Glomerular endothelial cell (primary cell): ENCODE measurements at regions not wholly inside any gene's neighbourhood (a gene's known extent, or its start where the extent isn't known, plus 50 kb on each side); places are given as distances from the start of the nearest gene placed in this dataset.
"Not testable (repeated sequence)": the region's sequence is repeated elsewhere in the genome, so short reads cannot be mapped to it uniquely, and the experiment has no call there.

Source experiments
- DNase-seq: peaks from one replicate; pipeline ENCODE4 v3.0.0-alpha.2; 2011; ENCODE audit warnings: low read depth, low spot score; ENCODE audit errors: extremely low read depth

- DNase-seq = not testable (repeated sequence)
Measured at GRCh38 chr2:66249089-66249488, 185.8 kb upstream of the MEIS1 start.

- not testable (repeated sequence) for DNase-seq
Measured at GRCh38 chr2:66243809-66244208, 191.1 kb upstream of the MEIS1 start.

GRCh38 chr2:66242888-66243287, 192.0 kb upstream of the MEIS1 start:
- not testable (repeated sequence) for DNase-seq

- DNase-seq = no peak
Measured at GRCh38 chr2:66242099-66242789, 192.7 kb upstream of the MEIS1 start.

- no peak for DNase-seq
Measured at GRCh38 chr2:66240286-66240685, 194.6 kb upstream of the MEIS1 start.

- no peak for DNase-seq
Measured at GRCh38 chr2:66239655-66240054, 195.3 kb upstream of the MEIS1 start.

- DNase-seq = no peak
Measured at GRCh38 chr2:66237803-66238379, 197.0 kb upstream of the MEIS1 start.

- DNase-seq = no peak
Measured at GRCh38 chr2:66236816-66237802, 197.8 kb upstream of the MEIS1 start.

GRCh38 chr2:66236067-66236685, 198.7 kb upstream of the MEIS1 start:
- DNase-seq = no peak

- no peak for DNase-seq
Measured at GRCh38 chr2:66235428-66235827, 199.5 kb upstream of the MEIS1 start.

- DNase-seq = no peak
Measured at GRCh38 chr2:66233981-66234380, 200.9 kb upstream of the MEIS1 start.

GRCh38 chr2:66228128-66228547, 206.8 kb upstream of the MEIS1 start:
- no peak for DNase-seq

- no peak for DNase-seq
Measured at GRCh38 chr2:66217039-66217585, 217.8 kb upstream of the MEIS1 start.

- DNase-seq = no peak
Measured at GRCh38 chr2:66212749-66213148, 222.2 kb upstream of the MEIS1 start.

GRCh38 chr2:66202586-66202985, 232.3 kb upstream of the MEIS1 start:
- no peak for DNase-seq

- DNase-seq = no peak
Measured at GRCh38 chr2:66201242-66201641, 233.7 kb upstream of the MEIS1 start.

GRCh38 chr2:66198873-66199272, 236.1 kb upstream of the MEIS1 start:
- no peak for DNase-seq

GRCh38 chr2:66192888-66193287, 242.0 kb upstream of the MEIS1 start:
- DNase-seq = no peak

GRCh38 chr2:66191311-66191710, 243.6 kb upstream of the MEIS1 start:
- no peak for DNase-seq

- no peak for DNase-seq
Measured at GRCh38 chr2:66189553-66189952, 245.4 kb upstream of the MEIS1 start.

- DNase-seq = no peak
Measured at GRCh38 chr2:66186537-66186936, 248.4 kb upstream of the MEIS1 start.
